ENCODE measurements at regions not wholly inside any gene's neighbourhood (a gene's known extent, or its start where the extent isn't known, plus 50 kb on each side); places are given as distances from the start of the nearest gene placed in this dataset.

GRCh38 chr9:115978091-115978490, 175.5 kb upstream of the PAPPA start:
- no peak overlapping the region for H3K4me3 Mint-ChIP-seq
- no peaks in the 10 kb centered on the region for H3K36me3 Mint-ChIP-seq
- DNase-seq (ENCODE audit: low spot score) (no peak), ATAC-seq (no peak)
- CTCF ChIA-PET, result interaction anchor here (0.6 kb wide), 1 partner anchor 97 kb away, joined by 6 read pairs; no protein-coding TSS in a partner anchor
- H3K4me1 Mint-ChIP-seq, result peaks cover 11% of the 10 kb centered on the region
- TF ChIP-seq, protein P1, sequence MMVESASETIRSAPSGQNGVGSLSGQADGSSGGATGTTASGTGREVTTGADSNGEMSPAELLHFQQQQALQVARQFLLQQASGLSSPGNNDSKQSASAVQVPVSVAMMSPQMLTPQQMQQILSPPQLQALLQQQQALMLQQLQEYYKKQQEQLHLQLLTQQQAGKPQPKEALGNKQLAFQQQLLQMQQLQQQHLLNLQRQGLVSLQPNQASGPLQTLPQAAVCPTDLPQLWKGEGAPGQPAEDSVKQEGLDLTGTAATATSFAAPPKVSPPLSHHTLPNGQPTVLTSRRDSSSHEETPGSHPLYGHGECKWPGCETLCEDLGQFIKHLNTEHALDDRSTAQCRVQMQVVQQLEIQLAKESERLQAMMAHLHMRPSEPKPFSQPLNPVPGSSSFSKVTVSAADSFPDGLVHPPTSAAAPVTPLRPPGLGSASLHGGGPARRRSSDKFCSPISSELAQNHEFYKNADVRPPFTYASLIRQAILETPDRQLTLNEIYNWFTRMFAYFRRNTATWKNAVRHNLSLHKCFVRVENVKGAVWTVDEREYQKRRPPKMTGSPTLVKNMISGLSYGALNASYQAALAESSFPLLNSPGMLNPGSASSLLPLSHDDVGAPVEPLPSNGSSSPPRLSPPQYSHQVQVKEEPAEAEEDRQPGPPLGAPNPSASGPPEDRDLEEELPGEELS (CRISPR knock-in tag; IDR thresholded peaks at IDR 0.05), result no peak
- no peak for TF ChIP-seq ZMAT4 (CRISPR knock-in tag; IDR thresholded peaks at IDR 0.05)
- no peak for TF ChIP-seq TEAD4 (CRISPR knock-in tag; IDR thresholded peaks at IDR 0.05)
- TF ChIP-seq ZNF317 (CRISPR knock-in tag; IDR thresholded peaks at IDR 0.05; ENCODE audit: borderline replicate concordance, low read depth), result no peak
- no peak for TF ChIP-seq FOXP1 (CRISPR knock-in tag; IDR thresholded peaks at IDR 0.05; ENCODE audit: borderline replicate concordance)
- TF ChIP-seq ATF3 (CRISPR knock-in tag; conservative IDR thresholded peaks at IDR 0.05), result no peak
- no peak for TF ChIP-seq CREB1 (CRISPR knock-in tag; IDR thresholded peaks at IDR 0.05)
- no peak for TF ChIP-seq USF1 (CRISPR knock-in tag; IDR thresholded peaks at IDR 0.05)
- TF ChIP-seq ZNF416 (CRISPR knock-in tag; IDR thresholded peaks at IDR 0.05), result no peak
- no peak for TF ChIP-seq MXD4 (CRISPR knock-in tag; IDR thresholded peaks at IDR 0.05; ENCODE audit: borderline replicate concordance)
- TF ChIP-seq, protein P2, sequence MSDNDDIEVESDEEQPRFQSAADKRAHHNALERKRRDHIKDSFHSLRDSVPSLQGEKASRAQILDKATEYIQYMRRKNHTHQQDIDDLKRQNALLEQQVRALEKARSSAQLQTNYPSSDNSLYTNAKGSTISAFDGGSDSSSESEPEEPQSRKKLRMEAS (CRISPR knock-in tag; IDR thresholded peaks at IDR 0.05), result no peak
- TF ChIP-seq, protein P3, sequence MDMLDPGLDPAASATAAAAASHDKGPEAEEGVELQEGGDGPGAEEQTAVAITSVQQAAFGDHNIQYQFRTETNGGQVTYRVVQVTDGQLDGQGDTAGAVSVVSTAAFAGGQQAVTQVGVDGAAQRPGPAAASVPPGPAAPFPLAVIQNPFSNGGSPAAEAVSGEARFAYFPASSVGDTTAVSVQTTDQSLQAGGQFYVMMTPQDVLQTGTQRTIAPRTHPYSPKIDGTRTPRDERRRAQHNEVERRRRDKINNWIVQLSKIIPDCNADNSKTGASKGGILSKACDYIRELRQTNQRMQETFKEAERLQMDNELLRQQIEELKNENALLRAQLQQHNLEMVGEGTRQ (CRISPR knock-in tag; IDR thresholded peaks at IDR 0.05), result no peak
- no peak for TF ChIP-seq PRRX2 (CRISPR knock-in tag; IDR thresholded peaks at IDR 0.05)
- no peak for TF ChIP-seq NFYB (CRISPR knock-in tag; conservative IDR thresholded peaks at IDR 0.05; ENCODE audit: low read depth)
- H3K9me3 Mint-ChIP-seq, result peaks cover 4% of the 10 kb centered on the region
- H3K27me3 Mint-ChIP-seq (ENCODE audit: low read depth), result no peaks in the 10 kb centered on the region
- POLR2A ChIA-PET, result no interaction called here
- no peak overlapping the region for H3K27ac Mint-ChIP-seq

DNA sequence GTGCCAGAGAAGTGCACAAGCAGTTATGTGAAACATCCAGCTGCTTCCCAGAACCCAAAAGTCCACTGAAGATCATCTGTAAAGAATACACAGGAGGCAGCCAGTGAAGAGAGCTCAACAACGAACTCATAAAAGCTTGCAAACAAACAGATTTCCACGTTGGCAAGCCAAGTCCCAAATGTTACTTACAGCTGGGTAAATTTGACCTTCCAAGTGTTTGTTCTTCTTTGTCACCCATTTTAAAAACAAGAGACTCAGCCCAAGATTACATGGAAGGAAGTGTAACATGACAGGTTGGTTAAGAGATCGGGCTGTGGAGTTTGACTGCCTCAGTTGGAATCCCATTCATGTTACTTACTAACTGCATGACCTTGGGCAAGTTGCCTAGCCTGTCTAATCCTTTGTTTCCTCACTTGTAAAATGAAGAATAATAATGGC, 174.9 kb upstream of the PAPPA start:
- Mint-ChIP-seq H3K27ac (no peak overlapping the region), H3K4me1 (peaks cover 11% of the 10 kb centered on the region), H3K27me3 (ENCODE audit: low read depth) (no peaks in the 10 kb centered on the region), H3K36me3 (no peaks in the 10 kb centered on the region), H3K4me3 (no peak overlapping the region), H3K9me3 (peaks cover 4% of the 10 kb centered on the region)
- DNase-seq (ENCODE audit: low spot score) (no peak), ATAC-seq (no peak)
- POLR2A ChIA-PET, result no interaction called here
- CTCF ChIA-PET, result interaction anchor here (0.6 kb wide), 1 partner anchor 98 kb away, joined by 6 read pairs; no protein-coding TSS in a partner anchor
- TF ChIP-seq, protein P4, sequence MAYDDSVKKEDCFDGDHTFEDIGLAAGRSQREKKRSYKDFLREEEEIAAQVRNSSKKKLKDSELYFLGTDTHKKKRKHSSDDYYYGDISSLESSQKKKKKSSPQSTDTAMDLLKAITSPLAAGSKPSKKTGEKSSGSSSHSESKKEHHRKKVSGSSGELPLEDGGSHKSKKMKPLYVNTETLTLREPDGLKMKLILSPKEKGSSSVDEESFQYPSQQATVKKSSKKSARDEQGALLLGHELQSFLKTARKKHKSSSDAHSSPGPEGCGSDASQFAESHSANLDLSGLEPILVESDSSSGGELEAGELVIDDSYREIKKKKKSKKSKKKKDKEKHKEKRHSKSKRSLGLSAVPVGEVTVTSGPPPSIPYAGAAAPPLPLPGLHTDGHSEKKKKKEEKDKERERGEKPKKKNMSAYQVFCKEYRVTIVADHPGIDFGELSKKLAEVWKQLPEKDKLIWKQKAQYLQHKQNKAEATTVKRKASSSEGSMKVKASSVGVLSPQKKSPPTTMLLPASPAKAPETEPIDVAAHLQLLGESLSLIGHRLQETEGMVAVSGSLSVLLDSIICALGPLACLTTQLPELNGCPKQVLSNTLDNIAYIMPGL (CRISPR knock-in tag; IDR thresholded peaks at IDR 0.05), result no peak
- TF ChIP-seq ZNF423 (CRISPR knock-in tag; IDR thresholded peaks at IDR 0.05) (no peak), FOXP1 (CRISPR knock-in tag; IDR thresholded peaks at IDR 0.05; ENCODE audit: borderline replicate concordance) (no peak), ATF1 (CRISPR knock-in tag; IDR thresholded peaks at IDR 0.05) (no peak), RORB (CRISPR knock-in tag; IDR thresholded peaks at IDR 0.05) (no peak)
- TF ChIP-seq, protein P2 (CRISPR knock-in tag; IDR thresholded peaks at IDR 0.05), result no peak
- TF ChIP-seq, protein P5, sequence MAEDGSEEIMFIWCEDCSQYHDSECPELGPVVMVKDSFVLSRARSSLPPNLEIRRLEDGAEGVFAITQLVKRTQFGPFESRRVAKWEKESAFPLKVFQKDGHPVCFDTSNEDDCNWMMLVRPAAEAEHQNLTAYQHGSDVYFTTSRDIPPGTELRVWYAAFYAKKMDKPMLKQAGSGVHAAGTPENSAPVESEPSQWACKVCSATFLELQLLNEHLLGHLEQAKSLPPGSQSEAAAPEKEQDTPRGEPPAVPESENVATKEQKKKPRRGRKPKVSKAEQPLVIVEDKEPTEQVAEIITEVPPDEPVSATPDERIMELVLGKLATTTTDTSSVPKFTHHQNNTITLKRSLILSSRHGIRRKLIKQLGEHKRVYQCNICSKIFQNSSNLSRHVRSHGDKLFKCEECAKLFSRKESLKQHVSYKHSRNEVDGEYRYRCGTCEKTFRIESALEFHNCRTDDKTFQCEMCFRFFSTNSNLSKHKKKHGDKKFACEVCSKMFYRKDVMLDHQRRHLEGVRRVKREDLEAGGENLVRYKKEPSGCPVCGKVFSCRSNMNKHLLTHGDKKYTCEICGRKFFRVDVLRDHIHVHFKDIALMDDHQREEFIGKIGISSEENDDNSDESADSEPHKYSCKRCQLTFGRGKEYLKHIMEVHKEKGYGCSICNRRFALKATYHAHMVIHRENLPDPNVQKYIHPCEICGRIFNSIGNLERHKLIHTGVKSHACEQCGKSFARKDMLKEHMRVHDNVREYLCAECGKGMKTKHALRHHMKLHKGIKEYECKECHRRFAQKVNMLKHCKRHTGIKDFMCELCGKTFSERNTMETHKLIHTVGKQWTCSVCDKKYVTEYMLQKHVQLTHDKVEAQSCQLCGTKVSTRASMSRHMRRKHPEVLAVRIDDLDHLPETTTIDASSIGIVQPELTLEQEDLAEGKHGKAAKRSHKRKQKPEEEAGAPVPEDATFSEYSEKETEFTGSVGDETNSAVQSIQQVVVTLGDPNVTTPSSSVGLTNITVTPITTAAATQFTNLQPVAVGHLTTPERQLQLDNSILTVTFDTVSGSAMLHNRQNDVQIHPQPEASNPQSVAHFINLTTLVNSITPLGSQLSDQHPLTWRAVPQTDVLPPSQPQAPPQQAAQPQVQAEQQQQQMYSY (CRISPR knock-in tag; IDR thresholded peaks at IDR 0.05), result no peak
- TF ChIP-seq, protein P6, sequence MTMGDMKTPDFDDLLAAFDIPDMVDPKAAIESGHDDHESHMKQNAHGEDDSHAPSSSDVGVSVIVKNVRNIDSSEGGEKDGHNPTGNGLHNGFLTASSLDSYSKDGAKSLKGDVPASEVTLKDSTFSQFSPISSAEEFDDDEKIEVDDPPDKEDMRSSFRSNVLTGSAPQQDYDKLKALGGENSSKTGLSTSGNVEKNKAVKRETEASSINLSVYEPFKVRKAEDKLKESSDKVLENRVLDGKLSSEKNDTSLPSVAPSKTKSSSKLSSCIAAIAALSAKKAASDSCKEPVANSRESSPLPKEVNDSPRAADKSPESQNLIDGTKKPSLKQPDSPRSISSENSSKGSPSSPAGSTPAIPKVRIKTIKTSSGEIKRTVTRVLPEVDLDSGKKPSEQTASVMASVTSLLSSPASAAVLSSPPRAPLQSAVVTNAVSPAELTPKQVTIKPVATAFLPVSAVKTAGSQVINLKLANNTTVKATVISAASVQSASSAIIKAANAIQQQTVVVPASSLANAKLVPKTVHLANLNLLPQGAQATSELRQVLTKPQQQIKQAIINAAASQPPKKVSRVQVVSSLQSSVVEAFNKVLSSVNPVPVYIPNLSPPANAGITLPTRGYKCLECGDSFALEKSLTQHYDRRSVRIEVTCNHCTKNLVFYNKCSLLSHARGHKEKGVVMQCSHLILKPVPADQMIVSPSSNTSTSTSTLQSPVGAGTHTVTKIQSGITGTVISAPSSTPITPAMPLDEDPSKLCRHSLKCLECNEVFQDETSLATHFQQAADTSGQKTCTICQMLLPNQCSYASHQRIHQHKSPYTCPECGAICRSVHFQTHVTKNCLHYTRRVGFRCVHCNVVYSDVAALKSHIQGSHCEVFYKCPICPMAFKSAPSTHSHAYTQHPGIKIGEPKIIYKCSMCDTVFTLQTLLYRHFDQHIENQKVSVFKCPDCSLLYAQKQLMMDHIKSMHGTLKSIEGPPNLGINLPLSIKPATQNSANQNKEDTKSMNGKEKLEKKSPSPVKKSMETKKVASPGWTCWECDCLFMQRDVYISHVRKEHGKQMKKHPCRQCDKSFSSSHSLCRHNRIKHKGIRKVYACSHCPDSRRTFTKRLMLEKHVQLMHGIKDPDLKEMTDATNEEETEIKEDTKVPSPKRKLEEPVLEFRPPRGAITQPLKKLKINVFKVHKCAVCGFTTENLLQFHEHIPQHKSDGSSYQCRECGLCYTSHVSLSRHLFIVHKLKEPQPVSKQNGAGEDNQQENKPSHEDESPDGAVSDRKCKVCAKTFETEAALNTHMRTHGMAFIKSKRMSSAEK (CRISPR knock-in tag; IDR thresholded peaks at IDR 0.05; ENCODE audit: borderline replicate concordance), result no peak
